ENCODE measurements at regions not wholly inside any gene's neighbourhood (a gene's known extent, or its start where the extent isn't known, plus 50 kb on each side); places are given as distances from the start of the nearest gene placed in this dataset.

DNA sequence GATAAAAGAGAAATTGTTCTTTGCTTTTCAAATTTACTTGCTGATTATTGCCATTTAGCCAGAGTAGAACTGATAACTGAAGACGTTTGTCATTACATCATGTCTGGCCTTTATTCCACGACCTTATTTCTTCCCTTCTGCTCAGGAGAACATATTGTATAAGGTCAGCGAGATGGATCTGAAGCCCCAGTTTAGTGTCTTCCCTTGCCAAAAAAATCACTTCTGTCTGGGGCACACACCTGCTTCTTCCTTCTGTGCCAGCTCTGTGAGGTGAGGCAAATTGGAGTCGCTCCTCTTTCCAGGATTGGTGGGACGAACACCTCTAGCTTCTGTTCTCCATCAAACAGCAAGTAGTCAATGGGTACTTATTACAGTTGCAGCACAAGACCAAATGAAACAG lies 250.3 kb upstream of the CRBN start:
- TF ChIP-seq, protein P1, sequence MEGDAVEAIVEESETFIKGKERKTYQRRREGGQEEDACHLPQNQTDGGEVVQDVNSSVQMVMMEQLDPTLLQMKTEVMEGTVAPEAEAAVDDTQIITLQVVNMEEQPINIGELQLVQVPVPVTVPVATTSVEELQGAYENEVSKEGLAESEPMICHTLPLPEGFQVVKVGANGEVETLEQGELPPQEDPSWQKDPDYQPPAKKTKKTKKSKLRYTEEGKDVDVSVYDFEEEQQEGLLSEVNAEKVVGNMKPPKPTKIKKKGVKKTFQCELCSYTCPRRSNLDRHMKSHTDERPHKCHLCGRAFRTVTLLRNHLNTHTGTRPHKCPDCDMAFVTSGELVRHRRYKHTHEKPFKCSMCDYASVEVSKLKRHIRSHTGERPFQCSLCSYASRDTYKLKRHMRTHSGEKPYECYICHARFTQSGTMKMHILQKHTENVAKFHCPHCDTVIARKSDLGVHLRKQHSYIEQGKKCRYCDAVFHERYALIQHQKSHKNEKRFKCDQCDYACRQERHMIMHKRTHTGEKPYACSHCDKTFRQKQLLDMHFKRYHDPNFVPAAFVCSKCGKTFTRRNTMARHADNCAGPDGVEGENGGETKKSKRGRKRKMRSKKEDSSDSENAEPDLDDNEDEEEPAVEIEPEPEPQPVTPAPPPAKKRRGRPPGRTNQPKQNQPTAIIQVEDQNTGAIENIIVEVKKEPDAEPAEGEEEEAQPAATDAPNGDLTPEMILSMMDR (conservative IDR thresholded peaks at IDR 0.05; ENCODE audit: low read depth, low read length) = no peak
- no peak for TF ChIP-seq EZH2 (IDR thresholded peaks at IDR 0.05; ENCODE audit: borderline replicate concordance, low read depth, low read length, poor library complexity, severe bottlenecking)

All from A673 (cell line).